Forelimb muscle (tissue), 1 donor: ENCODE measurements at regions not wholly inside any gene's neighbourhood (a gene's known extent, or its start where the extent isn't known, plus 50 kb on each side); places are given as distances from the start of the nearest gene placed in this dataset.
"Not testable (repeated sequence)": the region's sequence is repeated elsewhere in the genome, so short reads cannot be mapped to it uniquely, and the experiment has no call there.

ENCODE experiments used
- DNase-seq: peaks from one replicate; pipeline ENCODE4 v3.0.0-alpha.2; 2013; ENCODE audit warnings: low read depth

- DNase-seq: no peak
Measured at GRCh38 chr3:171915275-171915674, 72.1 kb downstream of the TMEM212 start.

- DNase-seq: no peak
Measured at GRCh38 chr3:171916888-171917287, 73.7 kb downstream of the TMEM212 start.

DNA sequence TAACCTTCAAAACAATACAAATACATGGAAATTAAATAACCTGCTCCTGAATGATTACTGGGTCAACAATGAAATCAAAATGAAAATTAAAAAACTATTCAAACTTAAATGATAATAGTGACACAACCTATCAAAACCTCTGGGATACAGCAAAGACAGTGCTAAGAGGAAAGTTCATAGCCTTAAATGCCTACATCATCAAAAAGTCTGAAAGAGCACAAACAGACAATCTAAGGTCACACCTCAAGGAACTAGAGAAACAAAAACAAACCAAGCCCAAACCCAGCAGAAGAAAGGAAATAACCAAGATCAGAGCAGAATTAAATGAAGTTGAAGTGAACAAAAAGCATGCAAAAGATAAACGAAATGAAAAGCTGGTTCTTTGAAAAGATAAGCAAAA, 79.5 kb downstream of the TMEM212 start:
- not testable (repeated sequence) for DNase-seq

GRCh38 chr3:171923668-171924067, 80.5 kb downstream of the TMEM212 start:
- DNase-seq: not testable (repeated sequence)

DNA sequence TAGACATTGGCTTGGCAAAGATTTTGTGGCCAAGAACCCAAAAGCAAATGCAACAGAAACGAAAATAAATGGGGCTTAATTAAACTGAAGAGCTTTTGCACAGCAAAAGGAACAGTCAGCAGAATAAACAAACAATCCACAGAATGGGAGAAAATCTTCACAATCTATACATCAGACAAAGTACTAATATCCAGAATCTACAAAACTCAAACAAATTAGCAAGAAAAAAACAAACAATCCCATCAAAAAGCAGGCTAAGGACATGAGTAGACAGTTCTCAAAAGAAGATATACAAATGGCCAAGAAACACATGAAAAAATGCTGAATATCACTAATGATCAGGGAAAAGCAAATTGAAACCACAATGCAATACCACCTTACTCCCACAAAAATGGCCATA, 81.7 kb downstream of the TMEM212 start:
- DNase-seq: not testable (repeated sequence)

DNA sequence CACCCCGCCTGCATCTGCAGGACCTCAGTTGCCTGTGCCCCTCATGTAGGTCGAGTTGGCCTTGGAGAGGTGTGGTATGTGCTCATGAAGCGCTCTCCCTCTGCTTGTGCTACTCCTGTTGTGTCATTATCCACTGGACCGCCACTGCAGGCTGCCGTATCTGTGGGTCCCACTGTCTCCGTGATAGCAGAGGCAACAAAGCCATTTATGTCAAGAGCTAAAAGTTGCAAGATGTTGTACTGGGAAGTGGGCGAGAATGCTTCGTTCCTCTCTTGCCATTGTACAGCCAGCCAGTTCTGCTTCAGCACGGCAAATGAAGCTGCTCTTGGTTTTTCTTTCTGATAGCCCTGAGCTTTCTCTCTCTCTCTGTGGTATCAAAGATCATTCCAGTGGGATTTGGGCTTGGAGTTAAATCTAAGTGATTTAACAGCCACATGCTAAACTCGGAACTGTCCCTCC, 89.0 kb downstream of the TMEM212 start:
- DNase-seq: no peak

- no peak for DNase-seq
Measured at GRCh38 chr3:171933441-171933840, 90.3 kb downstream of the TMEM212 start.

GRCh38 chr3:171935261-171936123, 92.3 kb downstream of the TMEM212 start:
- DNase-seq: no peak

DNA sequence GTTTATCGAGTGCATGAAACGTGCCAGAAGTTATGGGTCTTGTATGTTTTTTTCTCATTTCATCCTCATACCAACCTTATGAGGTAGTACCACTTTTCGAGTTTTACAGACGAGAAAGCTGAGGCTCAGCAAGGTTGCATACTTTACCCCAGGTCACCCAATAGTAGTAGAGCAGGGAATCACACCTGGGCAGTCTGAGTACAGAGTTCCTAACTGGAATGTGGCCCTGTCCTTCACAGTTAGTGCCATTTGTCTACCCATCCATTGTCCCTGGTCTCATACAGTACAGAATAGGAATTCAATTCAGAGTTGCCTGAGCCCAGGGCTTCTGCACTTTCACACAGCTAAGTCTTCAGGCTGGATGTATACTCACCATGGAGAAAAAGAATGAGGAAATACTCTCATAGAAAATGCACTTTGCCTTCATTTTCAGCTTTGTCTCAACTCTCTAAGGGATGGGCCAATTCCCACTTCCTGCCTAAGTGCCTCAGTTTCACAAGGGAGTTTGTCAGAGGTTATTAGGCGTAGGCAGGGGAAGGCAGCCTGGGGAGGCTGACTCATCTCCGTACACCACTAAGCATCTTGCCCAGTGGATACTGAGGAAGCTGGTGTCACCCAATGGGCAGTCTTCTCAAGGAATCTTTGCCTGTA, 93.2 kb downstream of the TMEM212 start:
- DNase-seq: no peak

DNA sequence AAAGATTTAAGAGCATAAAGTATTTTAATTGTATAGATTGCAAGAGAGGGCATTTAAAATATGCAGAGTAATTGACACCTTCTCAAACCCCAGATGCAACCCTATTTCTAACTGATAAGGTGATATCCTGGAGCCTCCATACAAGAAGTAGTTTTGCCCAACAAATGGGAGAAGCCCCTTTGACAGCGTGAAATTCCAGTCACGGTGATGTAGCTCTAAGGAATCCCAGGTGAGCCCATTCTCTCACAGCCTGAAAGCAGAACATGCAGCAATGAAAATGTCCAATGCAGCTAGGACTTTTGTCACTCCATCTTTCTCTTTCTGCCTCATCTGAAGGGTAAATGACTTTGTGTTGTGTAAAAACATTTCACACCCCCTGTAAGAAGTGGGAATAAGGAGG, 96.4 kb downstream of the TMEM212 start:
- DNase-seq: no peak

DNA sequence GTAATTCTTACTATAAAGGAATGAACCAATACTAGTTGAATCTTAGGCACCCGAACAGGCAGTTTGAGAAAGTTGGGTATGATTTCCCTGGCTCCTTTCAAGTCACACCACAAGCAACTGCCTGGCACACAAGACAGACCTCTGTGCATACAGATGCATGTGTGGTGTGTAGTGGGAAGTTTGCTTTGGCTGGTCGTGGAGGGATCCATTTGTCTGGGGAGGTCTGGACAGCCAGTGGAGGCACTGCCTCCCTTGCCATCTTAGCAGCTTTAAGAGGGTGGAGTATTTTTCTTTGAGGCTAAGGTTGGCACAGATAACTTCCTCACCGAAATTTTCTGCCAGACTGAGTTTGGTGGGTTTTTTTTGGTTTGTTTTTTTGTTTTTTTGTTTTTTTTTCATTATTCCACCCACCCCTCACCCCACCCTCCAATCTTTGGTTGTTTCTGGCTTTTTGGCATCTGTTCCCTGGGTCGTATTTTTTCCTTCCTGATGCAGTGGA, 97.1 kb downstream of the TMEM212 start:
- DNase-seq: no peak

DNA sequence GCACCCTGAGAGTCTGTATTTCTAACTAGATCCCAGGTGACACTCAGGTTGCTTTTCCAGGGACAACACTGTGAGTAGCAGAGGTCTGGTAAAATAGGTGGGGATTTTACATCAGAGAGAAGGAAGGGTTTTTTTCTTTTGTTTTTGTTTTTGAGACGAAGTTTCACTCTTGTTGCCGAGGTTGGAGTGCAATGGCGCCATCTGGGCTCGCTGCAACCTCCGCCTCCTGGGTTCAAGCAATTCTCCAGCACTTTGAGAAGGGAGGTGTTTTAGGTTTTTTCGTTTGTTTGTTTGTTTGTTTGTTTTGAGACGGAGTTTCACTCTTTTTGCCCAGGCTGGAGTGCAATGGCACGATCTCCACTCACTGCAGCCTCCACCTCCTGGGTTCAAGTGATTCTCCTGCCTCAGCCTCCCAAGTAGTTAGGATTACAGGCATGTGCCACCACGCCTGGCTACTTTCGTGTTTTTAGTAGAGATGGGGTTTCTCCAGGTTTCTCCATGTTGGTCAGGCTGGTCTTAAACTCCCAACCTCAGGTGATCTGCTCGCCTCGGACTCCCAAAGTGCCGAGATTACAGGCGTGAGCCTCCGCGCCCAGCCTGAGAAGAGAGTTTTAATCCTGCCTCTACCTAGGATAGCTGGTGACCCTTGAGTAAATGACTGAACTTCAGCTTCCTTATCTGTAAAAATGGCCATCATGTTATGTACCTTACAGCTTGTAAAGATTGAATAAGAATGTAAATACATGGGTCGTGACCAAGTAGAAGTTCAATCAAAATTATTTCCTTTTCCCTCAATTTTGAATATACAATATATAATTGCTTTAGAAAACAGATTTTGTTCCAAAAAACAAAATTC, 95.9 kb upstream of the FNDC3B start:
- no peak for DNase-seq

DNA sequence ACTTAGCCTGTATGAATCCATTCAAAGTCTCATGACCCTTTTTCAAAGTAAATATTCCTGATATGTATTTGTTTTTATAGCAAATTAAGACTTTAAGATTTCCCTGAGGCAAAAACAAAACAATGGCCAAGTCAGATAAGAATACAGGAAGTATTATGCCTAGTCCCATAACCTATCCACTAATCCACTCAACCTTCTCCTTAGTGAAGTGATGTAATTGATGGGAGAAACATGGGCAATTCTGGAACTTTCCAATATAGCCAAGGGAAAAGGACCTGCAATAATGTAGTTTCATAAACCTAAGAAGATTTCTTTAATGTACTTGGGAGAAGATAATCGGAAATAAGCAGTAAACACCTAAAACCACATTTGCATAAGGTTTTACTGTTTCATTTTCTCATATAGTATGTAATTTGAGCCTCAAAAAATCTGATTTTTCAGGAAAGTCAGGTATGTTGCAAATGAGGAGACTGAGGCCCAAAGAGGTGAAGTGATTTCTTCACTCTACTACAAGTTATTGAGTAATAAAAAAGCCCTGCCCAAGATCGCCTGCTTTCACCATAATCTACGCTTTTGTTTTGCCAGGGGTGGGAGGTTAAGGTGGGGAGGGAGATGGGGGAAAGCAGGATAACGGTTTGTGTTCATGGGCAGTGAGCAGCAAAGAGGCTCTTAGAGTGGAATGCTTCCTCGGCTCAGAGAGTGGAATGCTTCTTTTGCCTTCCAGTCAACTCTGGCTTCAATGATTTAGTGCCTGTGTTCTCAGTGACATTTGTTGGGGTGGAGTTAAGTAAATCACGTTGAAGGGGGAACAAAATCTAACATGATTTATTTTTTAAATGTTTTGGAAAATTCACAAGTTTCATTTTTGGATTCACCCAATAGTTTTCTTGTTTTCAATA, 95.0 kb upstream of the FNDC3B start:
- DNase-seq: no peak

DNA sequence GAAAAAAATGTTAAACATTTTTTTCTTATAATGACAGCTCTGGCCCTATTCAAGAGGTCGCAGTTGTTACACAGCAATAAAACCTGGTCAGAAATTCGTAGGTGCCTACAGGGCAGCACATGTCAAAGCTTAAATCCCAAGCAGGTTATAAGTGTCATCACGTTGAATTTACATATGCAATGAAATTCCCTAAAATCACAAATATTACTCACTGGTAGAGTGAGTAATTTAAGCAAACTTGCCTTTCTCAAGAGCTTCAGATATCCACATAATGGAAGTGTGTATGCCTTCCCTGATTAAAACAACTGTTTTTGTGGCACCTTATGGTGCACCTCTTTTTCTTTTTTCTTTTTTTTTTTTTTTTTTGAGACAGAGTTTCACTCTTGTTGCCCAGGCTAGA, 90.7 kb upstream of the FNDC3B start:
- no peak for DNase-seq

- no peak for DNase-seq
Measured at GRCh38 chr3:171949554-171949953, 89.8 kb upstream of the FNDC3B start.

GRCh38 chr3:171950373-171950772, 89.0 kb upstream of the FNDC3B start:
- DNase-seq: no peak

DNA sequence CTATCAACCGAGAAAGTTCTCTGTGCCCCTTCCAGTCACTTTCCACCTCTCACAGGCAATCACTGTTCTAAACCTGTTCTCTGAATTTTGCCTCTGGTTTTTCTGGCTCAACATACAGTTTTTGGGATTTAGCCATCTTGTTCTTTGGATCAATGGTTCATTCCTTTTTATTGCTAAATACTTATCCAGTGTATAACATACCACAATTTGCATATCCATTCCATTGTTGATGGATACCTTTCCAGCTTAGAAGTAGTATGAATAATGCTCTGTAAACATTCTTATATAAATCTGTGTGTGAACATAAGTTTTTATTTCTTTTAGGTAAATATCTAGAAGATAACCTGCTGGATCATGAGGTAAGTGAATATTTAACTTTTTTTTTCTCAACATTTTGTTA, 87.8 kb upstream of the FNDC3B start:
- DNase-seq: no peak

DNA sequence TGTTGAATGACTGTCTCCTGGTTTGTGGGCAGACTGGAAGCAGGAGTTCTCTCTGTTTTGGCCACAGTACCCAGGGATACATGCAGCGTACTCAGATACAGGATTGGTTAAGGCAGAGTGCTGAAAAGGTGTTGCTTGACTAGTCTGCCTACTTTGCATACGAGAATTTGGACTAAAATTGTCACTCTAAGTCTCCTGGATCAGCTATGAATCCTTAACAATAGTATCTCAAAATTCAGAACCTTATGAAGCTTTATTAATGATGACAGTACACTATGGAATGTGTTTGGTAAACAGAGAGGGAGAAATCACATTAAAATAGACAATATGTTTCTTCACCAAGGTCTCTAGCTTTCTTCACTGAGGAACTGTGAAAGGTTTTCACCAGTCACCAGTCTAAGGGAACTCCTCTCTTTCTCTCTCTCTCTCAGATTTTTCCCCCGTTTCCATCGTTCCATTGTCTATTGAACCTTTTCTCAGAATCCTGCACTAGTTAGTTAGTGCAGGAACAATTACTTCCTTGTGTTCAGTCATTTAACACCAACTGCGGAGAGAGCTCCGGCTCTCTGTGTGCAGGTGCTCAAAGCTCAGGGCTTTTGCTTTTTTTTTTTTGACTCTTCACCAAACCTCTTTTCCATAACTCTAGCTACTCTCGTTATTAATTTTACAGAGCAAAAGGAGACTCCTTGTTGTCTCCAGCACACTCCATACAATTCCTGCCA, 85.9 kb upstream of the FNDC3B start:
- DNase-seq: no peak

DNA sequence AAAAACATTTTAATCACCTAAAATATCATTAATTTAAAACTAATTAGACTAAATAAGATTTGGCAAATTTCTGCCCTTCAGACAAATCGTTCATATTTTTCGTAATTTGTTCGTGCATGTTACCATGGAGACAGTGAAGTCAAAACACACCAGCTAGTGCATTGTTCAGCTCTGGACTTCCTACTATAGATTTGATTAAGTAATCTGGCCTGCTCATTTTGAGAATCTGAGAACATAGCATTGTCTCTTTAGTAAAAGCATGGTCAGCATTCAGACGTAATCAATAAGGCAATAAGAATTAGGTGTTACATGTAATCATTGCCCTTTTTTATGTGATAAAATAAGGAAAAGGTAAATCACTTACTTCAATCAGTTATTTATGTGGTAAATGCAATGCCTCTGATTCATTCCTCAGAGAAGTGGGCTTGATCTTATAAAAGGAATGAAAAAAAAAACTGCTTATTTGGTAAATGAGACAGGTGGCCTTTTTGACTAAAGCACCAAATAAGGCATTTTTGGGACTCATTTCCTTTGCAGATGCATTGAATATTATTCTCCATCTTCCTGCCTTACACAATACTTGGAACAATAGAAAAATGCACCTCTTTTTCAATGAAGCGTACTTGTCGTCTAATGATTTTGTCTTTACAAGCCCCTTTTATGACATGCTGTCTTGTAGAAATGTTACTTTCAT, 84.5 kb upstream of the FNDC3B start:
- no peak for DNase-seq

GRCh38 chr3:171955598-171955997, 83.8 kb upstream of the FNDC3B start:
- no peak for DNase-seq
